ENCODE measurements at regions not wholly inside any gene's neighbourhood (a gene's known extent, or its start where the extent isn't known, plus 50 kb on each side); places are given as distances from the start of the nearest gene placed in this dataset.

DNA sequence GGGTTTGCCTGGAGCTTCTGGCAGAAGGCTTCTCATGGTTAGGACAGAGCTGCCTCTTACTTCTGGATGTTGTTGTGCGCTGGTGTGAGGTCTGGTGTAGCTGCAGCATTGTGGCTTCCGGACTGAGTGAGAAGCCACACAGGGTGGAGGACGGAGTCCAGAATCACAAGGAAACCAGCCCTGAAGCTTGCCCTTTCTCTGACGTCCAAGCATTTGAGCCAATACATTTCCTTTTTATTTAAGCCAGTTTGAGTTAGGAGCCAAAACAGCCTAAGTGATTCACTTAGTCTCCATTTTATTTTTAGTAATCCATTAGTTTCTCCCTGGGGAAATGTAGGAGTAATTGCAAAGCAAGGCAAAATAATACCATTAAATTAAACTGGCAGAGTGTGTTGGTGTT, 402.4 kb upstream of the RGS6 start:
- no peak overlapping the region for H3K4me3 ChIP-seq (ENCODE audit: control insufficient read depth, low read depth, low read length)
- peak; percentile 93 for DNase-seq (ENCODE audit: low read depth)
- TF ChIP-seq, protein P1, sequence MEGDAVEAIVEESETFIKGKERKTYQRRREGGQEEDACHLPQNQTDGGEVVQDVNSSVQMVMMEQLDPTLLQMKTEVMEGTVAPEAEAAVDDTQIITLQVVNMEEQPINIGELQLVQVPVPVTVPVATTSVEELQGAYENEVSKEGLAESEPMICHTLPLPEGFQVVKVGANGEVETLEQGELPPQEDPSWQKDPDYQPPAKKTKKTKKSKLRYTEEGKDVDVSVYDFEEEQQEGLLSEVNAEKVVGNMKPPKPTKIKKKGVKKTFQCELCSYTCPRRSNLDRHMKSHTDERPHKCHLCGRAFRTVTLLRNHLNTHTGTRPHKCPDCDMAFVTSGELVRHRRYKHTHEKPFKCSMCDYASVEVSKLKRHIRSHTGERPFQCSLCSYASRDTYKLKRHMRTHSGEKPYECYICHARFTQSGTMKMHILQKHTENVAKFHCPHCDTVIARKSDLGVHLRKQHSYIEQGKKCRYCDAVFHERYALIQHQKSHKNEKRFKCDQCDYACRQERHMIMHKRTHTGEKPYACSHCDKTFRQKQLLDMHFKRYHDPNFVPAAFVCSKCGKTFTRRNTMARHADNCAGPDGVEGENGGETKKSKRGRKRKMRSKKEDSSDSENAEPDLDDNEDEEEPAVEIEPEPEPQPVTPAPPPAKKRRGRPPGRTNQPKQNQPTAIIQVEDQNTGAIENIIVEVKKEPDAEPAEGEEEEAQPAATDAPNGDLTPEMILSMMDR (conservative IDR thresholded peaks at IDR 0.05; ENCODE audit: control insufficient read depth, insufficient read depth, low read depth, low read length): no peak

DNA sequence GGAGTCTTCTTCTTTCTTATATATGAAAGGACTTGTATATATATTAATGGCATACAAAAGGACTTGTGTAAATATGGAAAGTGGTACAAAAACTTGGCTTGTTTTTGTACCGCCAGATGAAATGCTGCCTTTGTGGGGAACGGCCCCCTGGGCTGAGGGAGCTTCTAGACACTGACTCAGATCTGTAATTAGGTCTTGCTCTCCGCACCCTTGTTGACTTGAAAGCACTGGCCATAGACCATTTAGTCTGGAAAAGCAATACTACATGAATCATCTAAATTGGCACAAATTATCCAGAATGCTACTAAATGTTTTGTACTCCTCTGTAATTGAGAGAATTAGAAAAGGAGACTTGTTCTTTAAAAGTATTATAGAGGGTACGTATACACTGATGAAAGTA, 399.9 kb upstream of the RGS6 start:
- DNase-seq (ENCODE audit: low read depth): peak; percentile 79
- no peak overlapping the region for H3K4me3 ChIP-seq (ENCODE audit: control insufficient read depth, low read depth, low read length)
- TF ChIP-seq, protein P1 (conservative IDR thresholded peaks at IDR 0.05; ENCODE audit: control insufficient read depth, insufficient read depth, low read depth, low read length): no peak

DNA sequence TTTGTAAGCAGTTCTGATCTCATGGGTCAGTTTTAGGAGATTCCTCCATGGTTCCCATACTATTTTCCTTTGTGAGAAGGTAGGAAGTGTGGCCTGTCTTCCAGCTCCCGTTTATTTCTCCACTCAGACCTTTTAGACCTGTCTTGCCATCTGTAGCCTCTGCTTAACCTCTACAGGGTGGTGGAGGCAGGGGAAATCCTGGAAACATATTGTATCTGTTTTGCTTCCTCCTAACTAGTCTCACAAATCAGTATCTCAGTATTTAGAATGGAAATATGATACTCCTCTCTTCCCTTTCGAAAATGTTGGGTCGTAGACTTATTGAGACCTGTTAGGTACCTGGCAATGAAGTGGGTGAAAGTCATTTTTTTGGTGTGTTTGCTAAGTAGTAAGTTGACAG, 399.4 kb upstream of the RGS6 start:
- no peak for DNase-seq (ENCODE audit: low read depth)
- no peak overlapping the region for H3K4me3 ChIP-seq (ENCODE audit: control insufficient read depth, low read depth, low read length)
- TF ChIP-seq, protein P1 (conservative IDR thresholded peaks at IDR 0.05; ENCODE audit: control insufficient read depth, insufficient read depth, low read depth, low read length): no peak

DNA sequence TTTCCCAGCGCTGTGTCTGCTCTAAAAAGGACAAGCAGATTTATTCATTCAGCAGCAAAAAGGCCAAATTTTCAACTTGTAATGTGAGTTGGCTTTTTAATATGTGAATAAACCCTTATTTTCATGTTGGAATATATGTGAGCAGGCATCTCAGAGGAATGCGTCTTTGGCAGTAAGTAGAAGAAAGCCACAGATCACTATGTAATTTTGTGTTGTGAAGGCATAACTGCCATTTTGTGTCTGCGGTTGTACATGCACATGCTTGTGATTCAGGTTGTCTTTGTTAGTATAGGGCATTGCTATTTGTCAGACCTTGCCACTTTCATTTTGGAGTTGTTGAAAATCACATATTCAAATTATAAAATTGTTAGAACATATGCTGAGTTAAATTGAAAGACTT, 398.8 kb upstream of the RGS6 start:
- DNase-seq (ENCODE audit: low read depth): peak; percentile 59
- no peak overlapping the region for H3K4me3 ChIP-seq (ENCODE audit: control insufficient read depth, low read depth, low read length)
- TF ChIP-seq, protein P1 (conservative IDR thresholded peaks at IDR 0.05; ENCODE audit: control insufficient read depth, insufficient read depth, low read depth, low read length): no peak

DNA sequence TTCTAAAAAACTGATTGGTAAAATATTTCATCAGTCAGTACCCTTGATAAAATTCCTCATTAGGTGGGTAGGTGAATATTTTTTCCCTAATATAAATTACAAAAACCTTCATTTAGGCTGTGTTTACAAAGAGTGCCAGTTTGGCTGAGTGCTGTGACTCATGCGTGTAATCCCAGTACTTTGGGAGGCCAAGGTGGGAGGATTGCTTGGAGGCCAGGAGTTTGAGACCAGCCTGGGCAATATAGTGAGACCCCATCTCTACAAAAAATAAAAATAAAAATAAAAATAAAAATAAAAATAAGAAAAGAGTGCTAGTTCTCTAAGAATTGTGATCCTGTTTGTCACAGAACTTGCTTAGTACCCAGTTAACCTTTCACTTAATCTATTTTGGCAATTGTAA, 398.4 kb upstream of the RGS6 start:
- H3K4me3 ChIP-seq (ENCODE audit: control insufficient read depth, low read depth, low read length): no peak overlapping the region
- no peak for DNase-seq (ENCODE audit: low read depth)
- TF ChIP-seq, protein P1 (conservative IDR thresholded peaks at IDR 0.05; ENCODE audit: control insufficient read depth, insufficient read depth, low read depth, low read length): no peak

DNA sequence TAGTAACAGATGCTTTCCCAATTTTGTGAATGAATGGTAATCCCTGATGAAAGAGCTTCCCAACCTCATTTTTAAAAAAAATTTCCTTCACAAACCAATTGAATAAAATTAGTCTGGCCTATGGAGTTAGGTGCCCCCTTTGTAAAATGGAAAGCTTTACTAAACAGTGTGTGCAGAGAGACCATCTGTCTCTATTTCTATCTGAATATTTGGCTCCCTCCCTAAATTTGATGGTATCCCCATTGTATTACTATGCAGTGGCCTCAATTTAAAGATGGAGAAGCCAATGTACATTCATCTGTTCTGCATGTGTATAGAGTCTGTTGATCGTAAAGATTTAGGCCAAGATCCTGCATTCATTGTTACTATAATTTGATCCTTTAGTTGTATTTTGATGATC, 397.7 kb upstream of the RGS6 start:
- no peak overlapping the region for H3K4me3 ChIP-seq (ENCODE audit: control insufficient read depth, low read depth, low read length)
- no peak for DNase-seq (ENCODE audit: low read depth)
- TF ChIP-seq, protein P1 (conservative IDR thresholded peaks at IDR 0.05; ENCODE audit: control insufficient read depth, insufficient read depth, low read depth, low read length): no peak

Data from fibroblast of mammary gland (primary cell).